SK-MEL-5 (cell line): ENCODE measurements at regions not wholly inside any gene's neighbourhood (a gene's known extent, or its start where the extent isn't known, plus 50 kb on each side); places are given as distances from the start of the nearest gene placed in this dataset.

ENCODE experiments used
- DNase-seq: peaks from one replicate; pipeline ENCODE4 v3.0.0-alpha.2; 2016; ENCODE audit warnings: low read depth, low spot score
- in situ Hi-C: cut with HindIII; loops from 2 replicates; pipeline ENCODE4 v1.10.0; 2016; ENCODE audit warnings: low sequenced_read_pairs, high pct_unique_total_duplicates, low pct_unique_long_range_greater_than_20kb

DNA sequence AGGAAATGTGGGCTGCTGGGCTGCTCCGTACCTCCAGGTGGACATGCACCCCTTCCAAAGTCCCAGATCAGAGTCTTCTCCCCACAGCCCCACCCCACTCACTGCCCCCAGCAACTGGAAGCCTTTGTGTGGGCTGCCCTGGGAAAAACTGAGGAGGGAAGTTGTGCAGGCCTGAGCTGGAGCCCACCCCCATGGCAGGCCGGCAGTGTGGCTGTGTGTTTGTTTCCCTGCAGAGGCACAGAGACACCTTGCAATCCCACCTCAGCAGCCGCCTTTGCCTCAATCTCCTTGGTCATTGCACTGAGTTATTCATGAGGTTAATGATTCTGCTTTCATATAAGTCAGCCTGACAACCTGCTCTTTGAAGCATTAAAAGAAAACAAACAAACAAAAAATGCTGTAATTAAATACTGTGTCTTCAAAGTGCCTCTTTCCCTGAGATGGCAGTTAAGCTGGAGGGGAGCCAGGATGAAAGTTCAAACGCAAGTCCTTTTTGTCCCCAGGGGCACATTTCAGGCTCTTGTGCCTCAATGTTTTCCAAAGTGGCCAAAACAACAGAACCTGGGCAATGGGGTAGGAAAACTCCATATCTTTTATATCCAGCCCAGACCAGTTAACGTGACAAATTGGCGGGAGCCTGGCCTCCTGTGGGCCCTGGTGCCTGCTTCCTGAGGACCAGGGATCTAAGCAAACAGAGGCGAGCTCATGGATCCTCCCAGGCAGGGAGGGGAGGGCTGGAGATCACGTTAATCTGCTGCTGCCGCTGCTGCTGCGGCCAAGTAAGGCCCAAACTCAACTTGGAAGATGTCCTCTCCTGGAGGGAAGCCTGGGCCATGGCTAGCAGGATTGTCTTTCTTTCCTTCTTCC lies 51.9 kb upstream of the TSPAN11 start:
- no peak for DNase-seq
- in situ Hi-C loops = no loop called here

DNA sequence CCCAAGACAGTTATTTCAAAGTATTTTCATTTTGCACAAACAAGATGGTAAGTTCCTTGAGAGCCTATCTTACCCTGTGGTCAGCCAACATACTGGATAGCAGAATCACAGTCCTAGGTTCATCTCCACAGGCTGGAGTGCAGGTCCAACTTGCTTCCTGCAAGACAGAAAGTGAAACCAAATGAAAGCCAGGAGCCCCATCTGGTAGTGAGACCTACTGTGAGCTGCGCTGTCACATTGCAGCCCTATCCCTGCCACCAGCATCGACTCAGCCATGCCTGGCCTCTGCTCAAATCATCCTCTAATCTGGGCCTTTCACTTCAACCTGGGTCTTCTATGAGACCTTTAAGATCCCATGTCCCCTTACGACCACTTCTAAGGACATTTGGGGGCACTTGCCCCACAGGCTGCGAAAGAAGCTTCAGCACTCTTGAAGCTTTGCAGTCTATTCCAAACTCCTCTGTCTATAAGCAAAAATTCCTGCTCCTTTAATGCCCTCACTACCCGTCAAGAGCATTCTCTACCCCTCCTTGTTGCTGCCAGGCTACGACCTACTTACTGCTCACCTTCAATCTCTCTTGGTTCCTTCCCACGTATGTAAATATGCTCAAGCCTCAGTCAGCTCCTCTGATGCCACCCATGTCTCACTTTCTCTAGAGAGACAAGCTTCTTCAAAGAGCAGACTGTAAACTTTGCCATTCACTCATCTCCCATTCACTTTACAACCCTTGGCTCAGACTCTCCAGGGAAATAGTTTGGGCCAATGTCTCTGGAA lies 55.9 kb upstream of the TSPAN11 start:
- in situ Hi-C loops = no loop called here
- no peak for DNase-seq

DNA sequence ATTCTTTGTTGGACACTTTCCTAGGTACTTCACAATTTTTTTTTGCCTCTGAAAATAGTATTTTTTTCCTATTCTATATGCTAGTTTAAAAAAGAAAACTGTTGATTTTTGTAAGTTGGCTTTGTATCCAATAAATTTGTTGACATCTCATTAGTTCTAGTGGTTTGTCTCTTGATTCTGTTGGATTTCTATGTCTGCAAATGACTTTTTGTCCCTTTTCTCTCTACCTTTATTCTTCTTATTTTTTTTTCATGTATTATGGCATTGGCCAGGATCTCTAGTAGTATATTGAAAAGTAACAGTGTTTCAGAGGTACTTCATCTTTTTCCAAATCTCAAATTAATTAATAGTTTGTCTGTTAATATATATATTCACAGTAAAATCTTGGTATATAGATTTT lies 59.1 kb upstream of the TSPAN11 start:
- DNase-seq = no peak
- in situ Hi-C loops = no loop called here

DNA sequence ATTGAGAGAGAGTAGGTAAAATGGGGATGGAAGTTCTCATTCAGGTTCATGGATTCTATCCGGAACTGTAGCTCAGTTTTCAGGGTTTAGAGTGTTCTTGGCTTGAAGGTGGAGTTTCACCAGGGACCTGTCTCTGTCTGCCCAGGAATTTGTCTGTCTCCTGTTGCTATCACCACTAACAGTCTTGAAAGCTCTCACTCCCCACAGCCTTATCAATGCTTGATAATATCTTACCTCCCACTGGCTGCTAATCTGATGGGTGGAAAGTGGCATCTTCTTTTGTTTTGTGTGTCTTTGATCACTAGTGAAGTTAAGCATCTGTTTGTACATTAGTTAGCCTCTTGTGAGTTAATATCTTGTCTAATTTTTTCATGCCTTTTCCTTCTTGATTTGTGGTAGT lies 60.3 kb upstream of the TSPAN11 start:
- no peak for DNase-seq
- in situ Hi-C loops = no loop called here

DNA sequence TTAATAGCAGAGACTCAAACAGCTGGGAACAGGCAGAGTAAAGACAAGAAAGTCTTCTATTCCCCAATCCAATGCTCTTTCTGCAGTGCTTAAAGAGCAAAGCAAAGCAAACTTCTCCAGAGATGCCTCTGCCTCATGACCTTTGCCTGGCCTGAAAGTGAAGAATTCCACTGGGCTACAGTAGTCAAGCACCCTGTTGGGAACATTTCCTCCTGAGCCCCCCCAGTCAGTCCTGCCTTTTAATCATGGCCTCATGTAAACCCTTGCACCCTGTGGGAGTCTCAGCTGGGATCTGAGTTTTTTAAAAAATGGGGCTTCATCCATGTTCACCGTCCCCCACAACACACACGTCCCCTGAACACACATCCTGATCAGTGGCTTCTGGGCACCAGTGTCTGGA lies 62.7 kb upstream of the TSPAN11 start:
- in situ Hi-C loops = no loop called here
- DNase-seq = no peak

DNA sequence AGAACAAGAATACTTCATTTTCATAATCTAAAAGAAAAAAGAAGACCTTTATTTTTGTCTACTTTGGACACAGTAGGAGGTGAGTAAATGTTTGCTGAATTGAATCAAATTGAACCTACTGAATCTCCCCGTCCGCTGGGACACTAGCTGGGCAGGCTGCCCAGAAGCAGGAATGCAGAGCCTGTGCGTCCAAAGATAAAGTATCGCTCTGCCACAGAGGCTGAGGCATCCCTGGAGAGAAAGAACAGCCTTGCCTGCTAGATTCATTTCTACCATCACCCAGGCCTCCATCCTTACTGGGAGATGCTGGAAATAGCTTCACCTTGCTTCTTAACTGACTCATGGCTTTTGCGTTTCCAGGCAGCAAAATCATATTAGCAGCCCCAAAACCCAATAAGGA lies 64.1 kb upstream of the TSPAN11 start:
- DNase-seq = no peak
- in situ Hi-C loops = no loop called here

DNA sequence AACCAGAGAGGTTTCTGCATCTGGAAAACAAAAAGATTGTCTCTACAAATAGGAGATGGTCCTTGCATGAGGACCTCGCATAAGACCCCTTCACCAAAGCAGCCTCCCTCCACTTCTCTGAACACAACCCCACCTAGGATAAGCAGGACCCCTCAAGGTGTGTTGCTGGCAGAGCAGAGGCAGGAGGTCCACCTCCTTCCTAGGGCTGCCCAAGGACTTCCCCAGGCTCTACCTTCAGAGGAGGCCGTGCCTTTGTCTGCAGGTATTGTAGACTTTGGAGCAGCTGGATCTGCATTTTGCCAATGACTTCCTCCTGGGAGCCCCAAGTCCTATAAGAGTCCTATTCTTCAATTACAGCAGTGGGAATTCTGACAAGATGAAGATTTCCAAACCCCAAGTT lies 67.3 kb upstream of the TSPAN11 start:
- DNase-seq = no peak
- in situ Hi-C loops = no loop called here

DNA sequence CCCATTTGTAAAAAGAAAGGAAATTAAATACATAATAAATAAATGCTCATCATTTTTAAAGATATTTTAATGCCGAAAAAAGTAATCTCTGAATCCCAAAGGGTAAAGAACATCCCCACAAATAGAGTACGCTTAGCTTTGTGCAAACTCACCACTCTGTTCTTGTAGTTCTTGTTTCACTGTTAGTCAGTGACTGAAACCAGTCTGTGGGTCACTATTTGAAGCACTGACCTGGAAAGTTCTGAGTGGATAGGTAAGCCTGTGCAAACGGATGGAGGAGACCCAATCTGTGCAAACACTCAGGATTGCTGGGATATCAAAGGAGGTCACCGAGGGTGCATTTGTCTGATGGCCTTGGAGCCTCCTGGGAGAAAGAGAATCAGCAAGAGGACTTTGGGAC lies 68.1 kb upstream of the TSPAN11 start:
- in situ Hi-C loops = no loop called here

DNA sequence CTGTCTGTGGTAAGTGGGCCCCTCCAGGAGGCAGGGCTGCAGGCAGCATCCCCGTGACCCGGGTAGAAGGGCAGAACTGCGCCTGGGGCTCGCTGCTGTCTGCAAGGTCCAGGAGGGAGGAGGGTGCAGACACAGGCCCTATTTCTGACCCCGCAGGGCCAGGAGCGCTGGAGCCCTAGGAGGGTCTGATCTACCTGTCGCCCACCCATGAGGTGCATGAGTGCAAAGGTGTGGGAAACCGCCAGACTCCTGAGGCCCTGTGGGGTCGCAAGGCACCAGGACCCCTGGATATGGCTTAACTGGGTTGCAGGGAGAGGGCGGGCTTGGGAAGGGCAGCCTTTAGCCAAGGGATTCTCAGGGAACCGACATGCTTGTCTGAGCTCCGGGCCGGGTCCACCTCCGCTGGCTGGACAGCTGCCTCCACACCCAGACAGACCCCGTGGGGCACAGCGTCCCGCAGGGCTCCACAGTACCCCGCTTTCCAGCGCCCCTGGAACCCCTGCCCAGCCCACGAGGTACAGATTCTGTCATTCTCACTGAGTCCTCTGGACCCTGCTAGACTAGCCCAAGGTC lies 72.9 kb upstream of the TSPAN11 start:
- in situ Hi-C loops = no loop called here
- DNase-seq = no peak

More for the DNA sequence above, 68.1 kb upstream of the TSPAN11 start:
- no peak for DNase-seq

DNA sequence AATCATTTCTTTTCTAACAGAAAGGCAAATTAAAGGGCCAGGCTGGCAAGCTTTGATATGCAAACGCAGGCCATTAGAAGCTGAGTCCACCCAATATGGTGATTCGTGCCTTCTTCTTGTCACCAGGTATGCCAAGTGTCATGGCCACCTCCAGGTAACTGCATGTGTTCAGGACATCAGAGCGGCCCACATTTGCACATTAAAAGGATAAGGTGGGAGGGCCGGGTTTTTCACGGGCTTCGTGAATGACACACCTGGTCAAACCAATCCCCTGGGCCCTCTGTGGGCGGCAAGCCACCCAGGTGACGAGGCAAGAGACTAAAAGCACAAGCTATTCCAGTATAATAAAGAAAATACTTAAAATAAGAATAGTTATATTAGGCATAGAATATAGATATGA lies 75.9 kb upstream of the TSPAN11 start:
- in situ Hi-C loops = no loop called here
- no peak for DNase-seq

DNA sequence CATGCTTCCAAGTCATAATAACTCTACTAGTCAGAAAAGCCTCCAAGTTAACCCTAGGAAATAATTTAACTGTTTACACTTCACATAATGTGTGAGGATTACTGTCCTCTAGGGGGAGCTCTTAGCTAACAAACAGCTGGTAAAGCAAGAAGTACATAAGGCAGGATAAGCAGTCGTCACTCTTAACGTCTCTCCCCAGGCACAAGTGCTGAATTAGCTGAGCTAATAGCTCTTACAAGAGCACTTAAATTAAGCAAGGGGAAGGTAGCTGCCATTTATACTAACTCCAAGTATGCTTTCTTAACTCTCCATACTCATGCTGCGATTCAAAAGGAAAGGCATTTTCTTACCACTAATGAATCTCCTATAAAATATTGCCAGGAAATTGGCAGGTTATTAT lies 79.3 kb upstream of the TSPAN11 start:
- DNase-seq = peak; percentile 86
- in situ Hi-C loops = loop anchor here (10.0 kb wide), 1 partner anchor 138 kb away; no protein-coding TSS in a partner anchor

DNA sequence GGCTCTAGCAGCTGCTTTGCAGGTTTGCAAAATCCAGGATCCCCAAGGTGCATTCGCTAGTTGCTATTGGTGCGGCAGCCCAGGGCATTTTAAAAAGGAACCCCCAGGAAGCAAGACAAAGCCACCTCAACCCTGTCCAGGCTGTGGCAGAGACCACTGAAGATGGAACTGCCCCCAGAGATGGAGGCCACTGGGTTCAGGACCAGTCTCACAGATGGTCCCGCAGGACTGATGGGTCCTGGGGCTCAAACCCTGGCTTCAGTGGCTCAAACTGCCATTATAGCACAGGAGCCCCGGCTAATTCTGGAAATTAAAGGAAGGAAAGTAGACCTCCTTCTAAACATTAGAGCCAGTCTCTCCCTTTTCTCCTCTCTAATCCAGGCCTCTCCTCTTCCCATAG lies 79.8 kb upstream of the TSPAN11 start:
- no peak for DNase-seq
- in situ Hi-C loops = loop anchor here (10.0 kb wide), 1 partner anchor 138 kb away; no protein-coding TSS in a partner anchor

DNA sequence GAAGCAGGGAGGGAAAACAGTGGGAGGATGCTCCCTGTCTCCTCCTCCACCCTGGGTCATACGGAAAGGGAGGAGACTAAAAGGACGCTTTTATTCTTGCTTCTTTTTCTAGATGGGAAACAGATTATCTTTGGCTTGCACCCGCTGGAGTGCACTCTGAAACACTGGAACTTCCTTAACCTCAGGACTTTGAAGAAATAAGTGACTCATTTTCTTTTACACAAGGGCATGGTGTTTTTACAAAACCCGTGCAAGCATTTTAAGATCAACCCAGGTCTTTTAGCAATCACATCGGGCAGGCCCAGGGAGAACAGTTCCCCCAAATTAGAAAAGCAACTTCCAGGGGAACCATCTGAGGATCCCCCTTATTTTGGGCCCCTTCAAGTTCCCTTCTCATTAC lies 80.9 kb upstream of the TSPAN11 start:
- DNase-seq = no peak
- in situ Hi-C loops = loop anchor here (10.0 kb wide), 1 partner anchor 139 kb away; no protein-coding TSS in a partner anchor

DNA sequence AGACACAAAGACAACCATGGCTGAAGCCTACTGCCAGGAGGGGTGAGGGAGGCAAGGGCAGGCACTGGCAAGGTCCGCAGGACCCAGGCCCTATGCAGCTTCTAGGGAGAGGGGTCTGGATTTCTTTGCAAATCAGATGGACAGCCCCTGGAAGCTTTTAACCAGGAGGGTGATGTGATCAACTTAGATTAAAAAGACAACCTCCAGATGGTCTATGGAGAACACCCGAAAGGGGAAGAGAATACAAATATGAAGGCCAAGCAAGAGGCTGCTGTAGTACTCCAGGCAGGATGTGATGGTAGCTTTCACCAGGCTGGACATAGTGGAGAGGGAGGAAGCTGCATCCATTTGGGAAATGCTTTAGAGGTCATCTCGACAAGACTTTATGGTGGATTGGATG lies 83.3 kb upstream of the TSPAN11 start:
- no peak for DNase-seq
- in situ Hi-C loops = loop anchor here (10.0 kb wide), 1 partner anchor 142 kb away; no protein-coding TSS in a partner anchor

DNA sequence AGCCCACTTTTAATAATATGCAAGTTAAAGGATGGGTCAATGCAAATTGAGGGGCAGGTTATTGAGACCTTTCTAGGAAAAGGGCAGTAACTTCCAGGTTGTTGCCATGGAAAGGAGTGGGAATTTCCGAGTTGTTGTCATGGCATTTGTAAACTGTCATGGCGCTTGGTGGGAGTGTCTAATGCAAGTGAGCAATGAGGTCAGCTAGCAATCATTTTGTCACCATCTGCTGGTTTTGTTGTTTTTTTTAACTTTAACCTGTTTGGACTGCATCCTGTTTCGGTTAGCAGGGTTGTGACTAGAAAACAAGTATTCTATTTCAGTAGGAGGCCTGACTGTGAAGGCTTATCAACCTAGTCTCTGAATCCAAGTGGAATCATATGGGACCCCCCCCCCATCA lies 85.8 kb upstream of the TSPAN11 start:
- DNase-seq = no peak

DNA sequence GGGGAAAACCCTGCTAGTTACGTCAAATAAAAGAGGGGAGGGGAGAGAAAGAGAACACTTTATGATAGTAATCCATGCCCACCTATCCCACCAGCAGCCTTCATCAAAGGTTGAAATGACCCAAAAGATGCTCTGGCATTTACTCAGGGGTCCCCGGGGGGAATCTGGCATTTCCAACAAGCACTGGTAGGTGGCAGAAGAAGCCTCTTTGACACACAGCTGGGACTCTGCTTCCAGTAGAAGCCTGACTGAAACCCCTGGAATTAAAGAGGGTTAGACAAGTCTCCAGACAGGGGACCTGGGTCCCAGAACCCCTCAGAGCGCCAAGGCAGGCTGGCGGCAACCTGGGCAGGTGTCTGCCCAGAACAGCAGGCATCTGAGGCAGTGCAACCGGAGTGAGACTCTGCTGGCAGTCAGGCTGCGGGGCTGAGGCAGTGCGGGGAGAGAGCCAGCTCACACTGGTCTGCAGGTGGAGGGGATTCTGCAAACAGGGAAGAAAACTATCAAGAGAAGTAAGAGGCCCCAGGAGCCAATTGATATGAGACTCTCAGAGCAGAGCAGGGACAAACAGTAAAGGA lies 85.0 kb upstream of the CAPRIN2 start:
- DNase-seq = no peak
- in situ Hi-C loops = loop anchor here (10.0 kb wide), 1 partner anchor 145 kb away; no protein-coding TSS in a partner anchor

More for the DNA sequence above, 85.8 kb upstream of the TSPAN11 start:
- in situ Hi-C loops = loop anchor here (10.0 kb wide), 1 partner anchor 144 kb away; no protein-coding TSS in a partner anchor

DNA sequence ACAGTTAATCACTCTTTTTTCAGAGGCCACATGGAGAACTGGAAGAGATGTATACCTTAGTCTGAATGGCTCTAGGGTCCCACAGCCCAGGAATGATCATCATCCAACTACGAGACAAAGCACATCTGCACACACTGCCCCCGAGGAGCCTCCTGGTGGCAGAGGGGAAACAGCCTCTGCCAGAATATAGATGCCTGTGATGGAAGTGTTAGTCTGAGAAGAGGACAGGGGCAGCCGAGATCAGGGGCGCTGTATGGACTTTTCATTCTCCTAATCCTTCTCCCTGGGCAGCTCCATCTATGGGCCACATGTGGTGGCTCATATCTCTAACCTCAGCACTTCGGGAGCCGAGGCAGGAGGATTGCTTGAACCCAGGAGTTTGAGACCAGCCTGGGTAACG lies 82.8 kb upstream of the CAPRIN2 start:
- DNase-seq = peak; percentile 30
- in situ Hi-C loops = no loop called here
